ENCODE measurements at regions not wholly inside any gene's neighbourhood (a gene's known extent, or its start where the extent isn't known, plus 50 kb on each side); places are given as distances from the start of the nearest gene placed in this dataset.

- no peaks in the 10 kb centered on the region for H3K4me1 Mint-ChIP-seq
- no peak overlapping the region for H3K27ac Mint-ChIP-seq
- H3K4me3 Mint-ChIP-seq: no peak overlapping the region
- peaks cover 0 to 1% (median 0%) of the 10 kb centered on the region in 3 donors for H3K9me3 Mint-ChIP-seq
- ATAC-seq (replicated peaks in 1 of 4): no peak
- Histone ChIP-seq H3K27me3 (replicated peaks in 1 of 2; ENCODE audit: control insufficient read depth in 2 of 2, extremely low read depth in 1 of 2, insufficient read depth in 2 of 2, low read length in 1 of 2) (no peaks in the 10 kb centered on the region), H3K4me1 (ENCODE audit: control insufficient read depth in 1 of 2, extremely low read depth in 1 of 2, insufficient read depth in 2 of 2, low read length in 2 of 2) (no peaks in the 10 kb centered on the region), H3K9me3 (no peaks in the 10 kb centered on the region), H3K27ac (ENCODE audit: low read length) (no peak overlapping the region), H3K4me3 (ENCODE audit: control insufficient read depth in 1 of 2, extremely low read depth in 1 of 2, low read length in 1 of 2) (no peak overlapping the region), H3K36me3 (ENCODE audit: control insufficient read depth in 2 of 2, extremely low read depth in 1 of 2, insufficient read depth in 1 of 2, low read length in 1 of 2) (no peaks in the 10 kb centered on the region)
- CTCF ChIA-PET: interaction anchor here in 1 of 2 donors (0.6 kb wide), 1 partner anchor 195 kb away, joined by 4 read pairs; no protein-coding TSS in a partner anchor
- H3K36me3 Mint-ChIP-seq: no peaks in the 10 kb centered on the region
- H3K27me3 Mint-ChIP-seq: peaks cover 2 to 13% of the 10 kb centered on the region in 2 donors
- POLR2A ChIA-PET: no interaction called here
- no peak for DNase-seq
Measured at GRCh38 chr2:180707884-180708205, 272.6 kb upstream of the UBE2E3 start.

DNA sequence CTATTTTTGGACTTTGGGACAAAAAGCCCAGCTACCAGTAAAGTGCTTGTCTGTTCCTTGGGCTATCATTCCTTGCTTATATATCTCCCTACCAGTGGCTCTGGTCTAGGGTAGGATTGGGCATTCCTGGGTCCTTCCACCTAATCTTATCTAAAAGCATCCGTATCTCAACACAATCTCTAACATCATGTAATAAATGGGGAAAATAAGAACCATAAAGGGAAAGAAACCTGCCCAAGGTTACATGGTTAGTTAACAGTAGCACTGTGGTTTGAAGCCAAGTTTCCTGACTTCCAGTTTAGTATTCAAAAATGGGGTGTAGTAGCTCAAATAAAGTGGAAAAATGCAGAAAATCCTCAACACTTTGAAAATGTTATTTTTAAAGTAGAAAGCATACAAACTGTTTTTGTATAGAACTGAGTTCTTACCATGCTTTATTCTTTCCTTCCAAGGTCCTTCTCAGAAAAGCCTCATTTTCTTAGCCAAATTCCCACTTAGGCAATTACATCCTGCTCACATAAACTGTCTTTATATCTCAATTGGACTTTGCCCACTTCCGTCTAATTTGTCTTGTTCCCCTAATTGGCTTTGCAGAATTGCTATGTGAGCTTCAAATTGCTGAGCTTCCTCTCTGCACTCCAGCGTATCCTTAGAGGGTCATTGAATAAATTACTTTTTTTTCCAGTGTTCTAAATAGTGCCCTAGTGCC is 273.1 kb upstream of the UBE2E3 start:
- Histone ChIP-seq H3K9me3 (no peaks in the 10 kb centered on the region), H3K27me3 (replicated peaks in 1 of 2; ENCODE audit: control insufficient read depth in 2 of 2, extremely low read depth in 1 of 2, insufficient read depth in 2 of 2, low read length in 1 of 2) (no peaks in the 10 kb centered on the region), H3K4me1 (ENCODE audit: control insufficient read depth in 1 of 2, extremely low read depth in 1 of 2, insufficient read depth in 2 of 2, low read length in 2 of 2) (no peaks in the 10 kb centered on the region), H3K4me3 (ENCODE audit: control insufficient read depth in 1 of 2, extremely low read depth in 1 of 2, low read length in 1 of 2) (no peak overlapping the region), H3K36me3 (ENCODE audit: control insufficient read depth in 2 of 2, extremely low read depth in 1 of 2, insufficient read depth in 1 of 2, low read length in 1 of 2) (no peaks in the 10 kb centered on the region), H3K27ac (ENCODE audit: low read length) (no peak overlapping the region)
- Mint-ChIP-seq H3K27me3 (peaks cover 2 to 12% of the 10 kb centered on the region in 2 donors), H3K4me3 (no peak overlapping the region), H3K36me3 (no peaks in the 10 kb centered on the region), H3K9me3 (no peaks in the 10 kb centered on the region), H3K4me1 (no peaks in the 10 kb centered on the region), H3K27ac (no peak overlapping the region)
- POLR2A ChIA-PET: no interaction called here
- no CpG with 5 or more reads among the region's 3 CpGs for WGBS (ENCODE audit: insufficient coverage)
- ATAC-seq (replicated peaks in 1 of 4): no peak
- no peak for DNase-seq
- CTCF ChIA-PET: interaction anchor here in 1 of 2 donors (0.6 kb wide), 1 partner anchor 196 kb away, joined by 4 read pairs; no protein-coding TSS in a partner anchor

GRCh38 chr2:180706694-180707093 is 273.7 kb upstream of the UBE2E3 start:
- POLR2A ChIA-PET: no interaction called here
- CTCF ChIA-PET: no interaction called here
- no peaks in the 10 kb centered on the region for H3K36me3 ChIP-seq (ENCODE audit: control insufficient read depth in 2 of 2, extremely low read depth in 1 of 2, insufficient read depth in 1 of 2, low read length in 1 of 2)

GRCh38 chr2:180705551-180705950 is 274.9 kb upstream of the UBE2E3 start:
- no peak overlapping the region for H3K4me3 ChIP-seq (ENCODE audit: control insufficient read depth in 1 of 2, extremely low read depth in 1 of 2, low read length in 1 of 2)
- H3K27ac ChIP-seq (ENCODE audit: low read length): no peak overlapping the region
- no peaks in the 10 kb centered on the region for H3K36me3 ChIP-seq (ENCODE audit: control insufficient read depth in 2 of 2, extremely low read depth in 1 of 2, insufficient read depth in 1 of 2, low read length in 1 of 2)
- no CpG with 5 or more reads among the region's 1 CpG for WGBS (ENCODE audit: insufficient coverage)
- Mint-ChIP-seq H3K27ac (no peak overlapping the region), H3K36me3 (no peaks in the 10 kb centered on the region), H3K27me3 (peaks cover 2 to 9% of the 10 kb centered on the region in 2 donors), H3K4me3 (no peak overlapping the region), H3K9me3 (no peaks in the 10 kb centered on the region), H3K4me1 (no peaks in the 10 kb centered on the region)
- ATAC-seq (replicated peaks in 1 of 4): no peak
- ChIA-PET POLR2A (no interaction called here), CTCF (no interaction called here)
- H3K27me3 ChIP-seq (replicated peaks in 1 of 2; ENCODE audit: control insufficient read depth in 2 of 2, extremely low read depth in 1 of 2, insufficient read depth in 2 of 2, low read length in 1 of 2): no peaks in the 10 kb centered on the region
- DNase-seq: no peak
- no peaks in the 10 kb centered on the region for H3K4me1 ChIP-seq (ENCODE audit: control insufficient read depth in 1 of 2, extremely low read depth in 1 of 2, insufficient read depth in 2 of 2, low read length in 2 of 2)
- H3K9me3 ChIP-seq: no peaks in the 10 kb centered on the region

More at GRCh38 chr2:180706694-180707093, 273.7 kb upstream of the UBE2E3 start:
- Mint-ChIP-seq H3K27me3 (peaks cover 2 to 9% of the 10 kb centered on the region in 2 donors), H3K9me3 (no peaks in the 10 kb centered on the region), H3K4me3 (no peak overlapping the region), H3K4me1 (no peaks in the 10 kb centered on the region), H3K27ac (no peak overlapping the region), H3K36me3 (no peaks in the 10 kb centered on the region)
- Histone ChIP-seq H3K4me1 (ENCODE audit: control insufficient read depth in 1 of 2, extremely low read depth in 1 of 2, insufficient read depth in 2 of 2, low read length in 2 of 2) (no peaks in the 10 kb centered on the region), H3K27ac (ENCODE audit: low read length) (no peak overlapping the region), H3K27me3 (replicated peaks in 1 of 2; ENCODE audit: control insufficient read depth in 2 of 2, extremely low read depth in 1 of 2, insufficient read depth in 2 of 2, low read length in 1 of 2) (no peaks in the 10 kb centered on the region), H3K4me3 (ENCODE audit: control insufficient read depth in 1 of 2, extremely low read depth in 1 of 2, low read length in 1 of 2) (no peak overlapping the region), H3K9me3 (no peaks in the 10 kb centered on the region)
- DNase-seq (no peak), ATAC-seq (replicated peaks in 1 of 4) (no peak)

DNA sequence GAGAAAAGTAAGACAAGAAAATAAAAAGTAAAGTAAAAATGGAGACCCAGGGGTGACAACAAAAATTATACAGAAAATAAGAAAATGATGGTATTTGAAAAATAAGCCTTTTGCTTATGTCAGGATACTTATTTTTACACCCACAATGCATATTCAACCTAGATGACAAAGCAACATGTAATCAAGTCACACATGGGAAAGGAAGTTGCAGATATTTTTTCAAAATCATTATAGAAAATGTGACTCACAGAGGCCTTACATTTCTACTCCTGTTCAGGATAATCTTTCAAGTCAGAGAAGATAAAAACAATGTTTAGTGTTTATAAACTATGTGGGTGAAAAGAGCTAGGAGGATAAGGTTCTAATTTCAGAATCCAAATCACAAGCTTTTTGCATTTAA is 275.3 kb upstream of the UBE2E3 start:
- no peaks in the 10 kb centered on the region for H3K4me1 Mint-ChIP-seq
- no peak overlapping the region for H3K27ac ChIP-seq (ENCODE audit: low read length)
- DNase-seq: no peak
- H3K4me3 Mint-ChIP-seq: no peak overlapping the region
- peaks cover 2 to 9% of the 10 kb centered on the region in 2 donors for H3K27me3 Mint-ChIP-seq
- H3K27me3 ChIP-seq (replicated peaks in 1 of 2; ENCODE audit: control insufficient read depth in 2 of 2, extremely low read depth in 1 of 2, insufficient read depth in 2 of 2, low read length in 1 of 2): no peaks in the 10 kb centered on the region
- no peaks in the 10 kb centered on the region for H3K4me1 ChIP-seq (ENCODE audit: control insufficient read depth in 1 of 2, extremely low read depth in 1 of 2, insufficient read depth in 2 of 2, low read length in 2 of 2)
- ChIA-PET POLR2A (no interaction called here), CTCF (no interaction called here)
- no peaks in the 10 kb centered on the region for H3K36me3 ChIP-seq (ENCODE audit: control insufficient read depth in 2 of 2, extremely low read depth in 1 of 2, insufficient read depth in 1 of 2, low read length in 1 of 2)
- no peak overlapping the region for H3K4me3 ChIP-seq (ENCODE audit: control insufficient read depth in 1 of 2, extremely low read depth in 1 of 2, low read length in 1 of 2)
- no peak for ATAC-seq (replicated peaks in 1 of 4)
- H3K9me3 ChIP-seq: no peaks in the 10 kb centered on the region
- no peak overlapping the region for H3K27ac Mint-ChIP-seq
- no peaks in the 10 kb centered on the region for H3K9me3 Mint-ChIP-seq
- H3K36me3 Mint-ChIP-seq: no peaks in the 10 kb centered on the region

DNA sequence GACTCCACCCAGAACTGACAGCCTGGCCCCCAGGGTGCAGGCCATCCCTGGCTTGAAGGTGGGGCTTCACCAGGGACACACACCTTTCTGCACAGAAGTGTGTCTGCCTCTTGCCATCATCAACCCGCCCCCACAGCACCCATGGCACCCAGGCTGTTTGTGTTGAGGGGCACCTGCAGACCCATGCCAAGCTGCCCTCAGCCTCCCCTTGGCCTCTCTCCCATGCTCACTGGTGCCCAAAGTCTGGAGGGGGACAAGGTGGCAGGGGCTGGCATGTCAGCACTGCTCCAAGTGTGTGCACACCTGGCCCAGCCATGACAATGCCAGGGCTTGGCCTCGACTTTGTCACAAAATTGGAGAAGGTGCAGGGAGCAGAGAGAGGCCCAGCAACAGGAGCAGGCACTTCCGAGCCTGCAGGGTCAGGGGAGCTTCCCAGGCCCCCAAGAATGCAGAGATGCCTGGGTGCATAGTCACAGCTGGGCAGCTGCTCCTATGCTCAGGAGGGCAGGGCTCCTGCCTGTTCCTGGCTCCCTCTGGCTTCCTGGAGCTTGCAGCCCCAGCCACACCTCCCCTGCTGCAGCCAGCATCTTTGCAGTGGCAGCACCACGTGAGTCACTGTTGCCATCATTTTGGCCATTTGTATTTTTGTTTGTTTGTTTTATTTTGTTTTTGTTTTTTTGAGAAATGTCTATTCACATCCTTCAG is 280.6 kb upstream of the UBE2E3 start:
- 77% methylated on average over 3 of the region's 4 CpGs for WGBS (ENCODE audit: insufficient coverage)
- DNase-seq (no peak), ATAC-seq (replicated peaks in 1 of 4) (peak in 1 of 4 experiments; percentile 27)
- no peaks in the 10 kb centered on the region for H3K9me3 Mint-ChIP-seq
- Histone ChIP-seq H3K36me3 (ENCODE audit: control insufficient read depth in 2 of 2, extremely low read depth in 1 of 2, insufficient read depth in 1 of 2, low read length in 1 of 2) (no peaks in the 10 kb centered on the region), H3K4me3 (ENCODE audit: control insufficient read depth in 1 of 2, extremely low read depth in 1 of 2, low read length in 1 of 2) (no peak overlapping the region), H3K9me3 (no peaks in the 10 kb centered on the region), H3K27me3 (replicated peaks in 1 of 2; ENCODE audit: control insufficient read depth in 2 of 2, extremely low read depth in 1 of 2, insufficient read depth in 2 of 2, low read length in 1 of 2) (no peaks in the 10 kb centered on the region), H3K27ac (ENCODE audit: low read length) (no peak overlapping the region), H3K4me1 (ENCODE audit: control insufficient read depth in 1 of 2, extremely low read depth in 1 of 2, insufficient read depth in 2 of 2, low read length in 2 of 2) (no peaks in the 10 kb centered on the region)
- ChIA-PET POLR2A (no interaction called here), CTCF (no interaction called here)
- no peak overlapping the region for H3K4me3 Mint-ChIP-seq
- H3K27me3 Mint-ChIP-seq: peaks cover 0 to 2% of the 10 kb centered on the region in 2 donors
- no peaks in the 10 kb centered on the region for H3K4me1 Mint-ChIP-seq
- H3K36me3 Mint-ChIP-seq: no peaks in the 10 kb centered on the region
- H3K27ac Mint-ChIP-seq: no peak overlapping the region
